Neural cell (in vitro differentiated cells): ENCODE measurements at regions not wholly inside any gene's neighbourhood (a gene's known extent, or its start where the extent isn't known, plus 50 kb on each side); places are given as distances from the start of the nearest gene placed in this dataset.

Experiments
- H2AFZ ChIP-seq: fragments of 200-600, 300-800 bp; sonication (generic), shearing (Covaris generic); 2 replicates; pipeline ENCODE4 v1.6.0; 2014; ENCODE audit warnings: low read depth, mild to moderate bottlenecking, antibody characterized with exemption, low read length, moderate library complexity
- H3F3A ChIP-seq: fragments of 200-600 bp; shearing (Covaris generic); 2 replicates; pipeline ENCODE4 v1.6.1; 2016; ENCODE audit warnings: mild to moderate bottlenecking, moderate library complexity, mixed read lengths, antibody characterized with exemption, low read length; ENCODE audit not compliant: insufficient read depth, poor library complexity, severe bottlenecking
- H3K27ac ChIP-seq: fragments of 200-600, 300-800 bp; sonication (generic), shearing (Covaris generic); 2 replicates; pipeline ENCODE4 v1.5.1; 2014; ENCODE audit warnings: mild to moderate bottlenecking, low read length, moderate library complexity
- H3K27me3 ChIP-seq: fragments of 300-800, 200-600 bp; sonication (generic), shearing (Covaris generic); 2 replicates; pipeline ENCODE4 v1.6.0; 2014; ENCODE audit warnings: mild to moderate bottlenecking, low read depth, low read length, moderate library complexity; ENCODE audit not compliant: insufficient read depth
- H3K36me3 ChIP-seq: fragments of 300-800, 200-600 bp; sonication (generic), shearing (Covaris generic); 2 replicates; pipeline ENCODE4 v1.5.1; 2014; ENCODE audit warnings: mild to moderate bottlenecking, antibody characterized with exemption, low read length, moderate library complexity; ENCODE audit not compliant: insufficient read depth
- H3K4me2 ChIP-seq: fragments of 300-800, 200-600 bp; sonication (generic), shearing (Covaris generic); 2 replicates; pipeline ENCODE4 v1.6.0; 2014; ENCODE audit warnings: mild to moderate bottlenecking, low read length
- H3K4me3 ChIP-seq: fragments of 300-800, 200-600 bp; sonication (generic), shearing (Covaris generic); 2 replicates; pipeline ENCODE4 v1.5.1; 2014; ENCODE audit warnings: mild to moderate bottlenecking, low read length, moderate library complexity
- H3K79me2 ChIP-seq: fragments of 200-600 bp; shearing (Covaris generic); replicated peaks from 2 replicates; pipeline ENCODE4 v1.6.0; 2014; ENCODE audit warnings: mild to moderate bottlenecking, low read length, moderate library complexity; ENCODE audit not compliant: insufficient read depth
- H3K9ac ChIP-seq: fragments of 300-800, 200-600 bp; sonication (generic), shearing (Covaris generic); 2 replicates; pipeline ENCODE4 v1.6.1; 2016; ENCODE audit warnings: mild to moderate bottlenecking, low read length, mixed read lengths
- H3K9me2 ChIP-seq: fragments of 200-600 bp; shearing (Covaris generic); 2 replicates; pipeline ENCODE4 v1.6.1; 2016; ENCODE audit warnings: mild to moderate bottlenecking, low read length, mixed read lengths; ENCODE audit not compliant: insufficient read depth
- H3K9me3 ChIP-seq: fragments of 200-600, 300-800 bp; sonication (generic), shearing (Covaris generic); 2 replicates; pipeline ENCODE4 v1.6.1; 2016; ENCODE audit warnings: mild to moderate bottlenecking, mixed run types, low read length, moderate library complexity, mixed read lengths
- H4K20me1 ChIP-seq: fragments of 200-600 bp; shearing (Covaris generic); 2 replicates; pipeline ENCODE4 v1.6.1; 2016; ENCODE audit warnings: mild to moderate bottlenecking, mixed run types; ENCODE audit not compliant: insufficient read depth
- CTCF ChIP-seq: fragments of 450-650 bp; IDR thresholded peaks from 2 replicates; pipeline ENCODE4 v1.5.1; 2014; ENCODE audit warnings: antibody characterized with exemption, mild to moderate bottlenecking, moderate library complexity; ENCODE audit not compliant: poor library complexity, severe bottlenecking
- EP300 ChIP-seq: fragments of 450-650 bp; conservative IDR thresholded peaks from 2 replicates; pipeline ENCODE4 v1.6.1; 2014; ENCODE audit warnings: antibody characterized with exemption, mild to moderate bottlenecking, moderate library complexity; ENCODE audit not compliant: poor library complexity, severe bottlenecking
- EZH2 ChIP-seq: fragments of 200-600, 300-800 bp; shearing (Covaris generic), sonication (generic); IDR thresholded peaks from 2 replicates; pipeline ENCODE4 v1.6.1; 2014; ENCODE audit warnings: antibody characterized with exemption, low read length, borderline replicate concordance, mild to moderate bottlenecking; ENCODE audit not compliant: insufficient read depth, poor library complexity, severe bottlenecking
- MXI1 ChIP-seq: fragments of 450-650 bp; conservative IDR thresholded peaks from 2 replicates; pipeline ENCODE4 v1.6.1; 2014; ENCODE audit warnings: antibody characterized with exemption, mild to moderate bottlenecking; ENCODE audit not compliant: poor library complexity, severe bottlenecking
- POLR2AphosphoS5 ChIP-seq: IDR thresholded peaks from 2 replicates; pipeline ENCODE4 v1.6.1; 2012
- RAD21 ChIP-seq: fragments of 450-650 bp; conservative IDR thresholded peaks from 2 replicates; pipeline ENCODE4 v1.6.1; 2014; ENCODE audit warnings: antibody characterized with exemption, mild to moderate bottlenecking, moderate library complexity
- REST ChIP-seq: IDR thresholded peaks from 2 replicates; pipeline ENCODE4 v1.6.1; 2012; ENCODE audit warnings: borderline replicate concordance
- SMC3 ChIP-seq: fragments of 450-650 bp; conservative IDR thresholded peaks from 2 replicates; pipeline ENCODE4 v1.6.1; 2014; ENCODE audit warnings: antibody characterized with exemption, mild to moderate bottlenecking, moderate library complexity; ENCODE audit not compliant: poor library complexity
- TAF1 ChIP-seq: IDR thresholded peaks from 2 replicates; pipeline ENCODE4 v1.6.1; 2012; ENCODE audit warnings: low read depth

GRCh38 chr2:12090590-12090989, 344.2 kb downstream of the LPIN1 start:
- Histone ChIP-seq H4K20me1 (no peaks in the 10 kb centered on the region), H3K79me2 (no peaks in the 10 kb centered on the region), H3K4me2 (no peak overlapping the region), H3K4me3 (no peak overlapping the region), H3K9me2 (no peaks in the 10 kb centered on the region), H3K27me3 (no peaks in the 10 kb centered on the region), H3K9ac (no peak overlapping the region), H3F3A (no peaks in the 10 kb centered on the region), H3K27ac (no peak overlapping the region), H2AFZ (no peak overlapping the region), H3K9me3 (no peaks in the 10 kb centered on the region), H3K36me3 (no peaks in the 10 kb centered on the region)
- TF ChIP-seq SMC3, result no peak
- no peak for TF ChIP-seq EP300
- TF ChIP-seq REST, result no peak
- TF ChIP-seq RAD21, result no peak
- no peak for TF ChIP-seq MXI1
- TF ChIP-seq CTCF, result no peak
- no peak for TF ChIP-seq EZH2
- TF ChIP-seq TAF1, result no peak
- no peak for TF ChIP-seq POLR2AphosphoS5

GRCh38 chr2:12091201-12091806, 344.9 kb downstream of the LPIN1 start:
- Histone ChIP-seq H3K36me3 (no peaks in the 10 kb centered on the region), H3K9ac (no peak overlapping the region), H3K79me2 (no peaks in the 10 kb centered on the region), H3K4me2 (no peak overlapping the region), H3K27me3 (no peaks in the 10 kb centered on the region), H3F3A (no peaks in the 10 kb centered on the region), H2AFZ (no peak overlapping the region), H3K4me3 (no peak overlapping the region), H3K27ac (no peak overlapping the region), H3K9me3 (no peaks in the 10 kb centered on the region), H3K9me2 (no peaks in the 10 kb centered on the region), H4K20me1 (no peaks in the 10 kb centered on the region)
- no peak for TF ChIP-seq RAD21
- no peak for TF ChIP-seq CTCF
- no peak for TF ChIP-seq SMC3
- no peak for TF ChIP-seq EP300
- TF ChIP-seq MXI1, result no peak
- no peak for TF ChIP-seq POLR2AphosphoS5
- no peak for TF ChIP-seq TAF1
- no peak for TF ChIP-seq EZH2
- no peak for TF ChIP-seq REST
